Keratinocyte (primary cell): ENCODE measurements at regions not wholly inside any gene's neighbourhood (a gene's known extent, or its start where the extent isn't known, plus 50 kb on each side); places are given as distances from the start of the nearest gene placed in this dataset.

Experiments used
- EZH2 ChIP-seq: IDR thresholded peaks from one replicate; pipeline ENCODE4 v1.6.1; 2012; ENCODE audit warnings: inconsistent platforms, mild to moderate bottlenecking, low read length, moderate library complexity
- TF ChIP-seq, protein P1 (sequence below), 3 experiments: IDR thresholded peaks in 1 of 3; conservative IDR thresholded peaks in 1 of 3; optimal IDR thresholded peaks in 1 of 3; 2 replicates in 2 of 3; 3 replicates in 1 of 3; pipeline versions ENCODE3 to v1.5.1; 2011; ENCODE audit warnings: low read length in 3 of 3, mild to moderate bottlenecking in 3 of 3, moderate library complexity in 2 of 3, control low read depth in 1 of 3, inconsistent platforms in 1 of 3; ENCODE audit not compliant: insufficient read depth in 2 of 3; ENCODE audit errors: extremely low read depth in 1 of 3

DNA sequence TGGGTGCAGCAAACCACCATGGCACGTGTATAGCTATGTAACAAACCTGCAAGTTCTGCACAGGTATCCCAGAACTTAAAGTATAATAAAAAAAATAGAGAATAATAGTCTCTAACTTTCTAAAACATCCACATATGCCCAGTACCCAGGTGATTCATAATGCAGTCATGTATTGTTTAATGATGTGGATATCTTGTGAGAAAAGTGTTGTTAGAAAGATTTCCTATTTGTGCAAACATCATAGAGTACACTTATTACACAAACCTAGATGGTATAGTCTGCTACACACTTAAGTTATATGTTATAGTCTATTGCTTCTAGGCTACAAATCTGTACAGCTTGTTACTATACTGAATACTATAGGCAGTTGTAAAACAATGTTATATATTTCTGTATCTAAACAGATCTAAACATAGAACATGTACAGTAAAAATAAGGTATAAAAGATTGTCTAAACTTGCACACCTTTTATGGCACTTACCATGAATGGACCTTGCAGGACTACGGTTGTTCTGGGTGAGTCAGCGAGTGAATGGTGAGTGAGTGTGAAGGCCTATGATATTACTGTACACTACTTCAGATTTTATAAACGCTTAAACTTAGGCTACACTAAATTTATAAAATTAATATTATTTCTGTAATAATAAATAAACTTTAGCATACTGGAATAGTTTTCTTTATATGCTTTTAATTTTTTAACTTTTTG lies 232.2 kb upstream of the SLIT2 start:
- TF ChIP-seq, protein P1, sequence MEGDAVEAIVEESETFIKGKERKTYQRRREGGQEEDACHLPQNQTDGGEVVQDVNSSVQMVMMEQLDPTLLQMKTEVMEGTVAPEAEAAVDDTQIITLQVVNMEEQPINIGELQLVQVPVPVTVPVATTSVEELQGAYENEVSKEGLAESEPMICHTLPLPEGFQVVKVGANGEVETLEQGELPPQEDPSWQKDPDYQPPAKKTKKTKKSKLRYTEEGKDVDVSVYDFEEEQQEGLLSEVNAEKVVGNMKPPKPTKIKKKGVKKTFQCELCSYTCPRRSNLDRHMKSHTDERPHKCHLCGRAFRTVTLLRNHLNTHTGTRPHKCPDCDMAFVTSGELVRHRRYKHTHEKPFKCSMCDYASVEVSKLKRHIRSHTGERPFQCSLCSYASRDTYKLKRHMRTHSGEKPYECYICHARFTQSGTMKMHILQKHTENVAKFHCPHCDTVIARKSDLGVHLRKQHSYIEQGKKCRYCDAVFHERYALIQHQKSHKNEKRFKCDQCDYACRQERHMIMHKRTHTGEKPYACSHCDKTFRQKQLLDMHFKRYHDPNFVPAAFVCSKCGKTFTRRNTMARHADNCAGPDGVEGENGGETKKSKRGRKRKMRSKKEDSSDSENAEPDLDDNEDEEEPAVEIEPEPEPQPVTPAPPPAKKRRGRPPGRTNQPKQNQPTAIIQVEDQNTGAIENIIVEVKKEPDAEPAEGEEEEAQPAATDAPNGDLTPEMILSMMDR (optimal IDR thresholded peaks at IDR 0.05 in 1 of 3, IDR thresholded peaks at IDR 0.05 in 1 of 3, conservative IDR thresholded peaks at IDR 0.05 in 1 of 3; ENCODE audit: extremely low read depth in 1 of 3, insufficient read depth in 2 of 3, low read length in 3 of 3) = no peak
- TF ChIP-seq EZH2 = no peak
